ENCODE measurements at regions not wholly inside any gene's neighbourhood (a gene's known extent, or its start where the extent isn't known, plus 50 kb on each side); places are given as distances from the start of the nearest gene placed in this dataset.

DNA sequence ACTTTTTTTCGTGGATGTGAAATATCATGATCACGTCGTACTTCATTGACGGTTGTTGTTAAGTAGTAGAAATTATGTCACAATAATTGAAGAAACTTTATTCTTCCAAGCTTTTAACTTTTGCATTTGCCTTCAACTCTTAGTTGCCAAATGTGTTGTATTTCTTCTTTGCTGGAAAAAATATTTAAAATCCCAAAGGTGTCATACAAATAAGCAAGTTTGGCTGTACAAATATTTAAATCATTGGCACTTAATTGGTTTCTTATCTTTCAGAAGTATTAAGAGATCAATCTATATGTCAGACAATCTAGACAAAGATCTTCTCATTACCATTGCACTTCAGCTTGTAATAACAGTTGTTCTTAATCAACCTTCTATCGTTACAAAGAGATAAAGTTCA lies 204.0 kb upstream of the HDAC4 start:
- FAIRE-seq: no peak

DNA sequence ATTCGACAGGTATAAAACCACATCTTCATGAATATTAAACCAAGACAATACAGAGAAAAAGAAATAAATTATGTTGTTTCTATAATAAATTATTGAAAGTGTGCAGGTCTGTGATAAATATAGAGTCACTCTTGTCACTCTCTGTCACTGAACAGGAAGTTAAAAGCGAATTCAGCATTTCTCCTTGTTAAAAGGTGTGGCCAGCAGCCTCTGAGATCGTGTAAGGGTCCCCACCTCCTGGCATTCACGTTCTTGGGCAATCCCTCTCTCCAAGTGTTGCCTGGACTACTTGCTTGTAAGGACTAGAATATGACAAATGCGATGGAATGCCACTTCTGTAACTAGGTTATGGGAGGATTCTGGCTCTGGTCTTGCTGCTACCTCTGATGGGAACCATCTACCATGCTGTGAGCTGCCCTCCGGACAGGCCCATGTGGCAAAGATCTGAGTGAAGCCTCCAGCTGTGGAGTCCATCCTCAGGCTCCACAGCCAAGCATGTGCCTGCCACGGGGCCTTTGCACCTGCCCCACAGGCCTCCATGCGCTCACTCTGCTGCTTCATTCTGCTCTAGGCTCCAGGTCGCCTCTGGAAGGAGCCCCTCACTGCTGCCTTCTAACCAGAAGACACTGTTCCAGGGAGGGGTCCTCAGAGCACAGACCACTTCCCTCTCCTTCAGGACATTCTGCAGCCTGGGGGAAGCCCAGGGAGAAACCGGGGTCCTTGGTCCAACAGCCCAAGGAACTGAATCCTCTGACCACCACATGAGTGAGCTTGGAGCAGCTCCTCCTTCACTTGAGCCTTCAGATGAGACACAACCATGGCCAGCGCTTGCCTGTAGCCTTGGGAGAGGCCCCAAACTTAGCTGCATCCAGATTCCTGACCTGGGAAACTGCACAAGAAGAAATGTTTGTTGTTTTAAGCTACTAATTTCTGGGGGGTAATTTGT lies 202.9 kb upstream of the HDAC4 start:
- H3K9me1 ChIP-seq (ENCODE audit: control insufficient read depth, extremely low read depth, insufficient read depth, low read length): no peaks in the 10 kb centered on the region
- H3K27ac ChIP-seq (ENCODE audit: control insufficient read depth, insufficient read depth, low read length): no peak overlapping the region
- FAIRE-seq: no peak
- H4K20me1 ChIP-seq (ENCODE audit: control insufficient read depth, extremely low read depth, insufficient read depth, low read length): no peaks in the 10 kb centered on the region
- no peaks in the 10 kb centered on the region for H3K79me2 ChIP-seq (ENCODE audit: control insufficient read depth, insufficient read depth, low read length)
- H3K4me2 ChIP-seq (ENCODE audit: control insufficient read depth, extremely low read depth, insufficient read depth, low read depth, low read length): no peak overlapping the region
- H3K9me3 ChIP-seq (ENCODE audit: control insufficient read depth, low read depth, low read length): no peaks in the 10 kb centered on the region
- no peaks in the 10 kb centered on the region for H3K4me1 ChIP-seq (ENCODE audit: control insufficient read depth, extremely low read depth, insufficient read depth, low read length)
- no peak for DNase-seq (ENCODE audit: low read depth, low spot score)
- no peak overlapping the region for H2AFZ ChIP-seq (ENCODE audit: control insufficient read depth, low read length)
- no peaks in the 10 kb centered on the region for H3K27me3 ChIP-seq (ENCODE audit: control insufficient read depth, extremely low read depth, insufficient read depth, low read length)
- H3K4me3 ChIP-seq (ENCODE audit: control insufficient read depth in 2 of 3, extremely low read depth in 1 of 3, insufficient read depth in 2 of 3, low read depth in 1 of 3, low read length in 3 of 3): no peak overlapping the region
- TF ChIP-seq, protein P1, sequence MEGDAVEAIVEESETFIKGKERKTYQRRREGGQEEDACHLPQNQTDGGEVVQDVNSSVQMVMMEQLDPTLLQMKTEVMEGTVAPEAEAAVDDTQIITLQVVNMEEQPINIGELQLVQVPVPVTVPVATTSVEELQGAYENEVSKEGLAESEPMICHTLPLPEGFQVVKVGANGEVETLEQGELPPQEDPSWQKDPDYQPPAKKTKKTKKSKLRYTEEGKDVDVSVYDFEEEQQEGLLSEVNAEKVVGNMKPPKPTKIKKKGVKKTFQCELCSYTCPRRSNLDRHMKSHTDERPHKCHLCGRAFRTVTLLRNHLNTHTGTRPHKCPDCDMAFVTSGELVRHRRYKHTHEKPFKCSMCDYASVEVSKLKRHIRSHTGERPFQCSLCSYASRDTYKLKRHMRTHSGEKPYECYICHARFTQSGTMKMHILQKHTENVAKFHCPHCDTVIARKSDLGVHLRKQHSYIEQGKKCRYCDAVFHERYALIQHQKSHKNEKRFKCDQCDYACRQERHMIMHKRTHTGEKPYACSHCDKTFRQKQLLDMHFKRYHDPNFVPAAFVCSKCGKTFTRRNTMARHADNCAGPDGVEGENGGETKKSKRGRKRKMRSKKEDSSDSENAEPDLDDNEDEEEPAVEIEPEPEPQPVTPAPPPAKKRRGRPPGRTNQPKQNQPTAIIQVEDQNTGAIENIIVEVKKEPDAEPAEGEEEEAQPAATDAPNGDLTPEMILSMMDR (optimal IDR thresholded peaks at IDR 0.05 in 1 of 3, IDR thresholded peaks at IDR 0.05 in 1 of 3, conservative IDR thresholded peaks at IDR 0.05 in 1 of 3; ENCODE audit: extremely low read depth in 1 of 3, insufficient read depth in 2 of 3, low read length in 3 of 3): no peak
- no peak for TF ChIP-seq EZH2 (IDR thresholded peaks at IDR 0.05; ENCODE audit: low read length)
- dilution Hi-C loops (cut with MboI; ENCODE audit: extremely low pct_ligation_motif_present, low sequenced_read_pairs): no loop called here
- H3K9ac ChIP-seq (ENCODE audit: control insufficient read depth, extremely low read depth, insufficient read depth, low read length): no peak overlapping the region
- H3K36me3 ChIP-seq (ENCODE audit: control insufficient read depth in 2 of 2, extremely low read depth in 1 of 2, insufficient read depth in 2 of 2, low read length in 2 of 2): no peaks in the 10 kb centered on the region

More for the DNA sequence above, 204.0 kb upstream of the HDAC4 start:
- no peaks in the 10 kb centered on the region for H3K79me2 ChIP-seq (ENCODE audit: control insufficient read depth, insufficient read depth, low read length)
- DNase-seq (ENCODE audit: low read depth, low spot score): no peak
- no peaks in the 10 kb centered on the region for H4K20me1 ChIP-seq (ENCODE audit: control insufficient read depth, extremely low read depth, insufficient read depth, low read length)
- no peaks in the 10 kb centered on the region for H3K36me3 ChIP-seq (ENCODE audit: control insufficient read depth in 2 of 2, extremely low read depth in 1 of 2, insufficient read depth in 2 of 2, low read length in 2 of 2)
- no peaks in the 10 kb centered on the region for H3K4me1 ChIP-seq (ENCODE audit: control insufficient read depth, extremely low read depth, insufficient read depth, low read length)
- H3K4me2 ChIP-seq (ENCODE audit: control insufficient read depth, extremely low read depth, insufficient read depth, low read depth, low read length): no peak overlapping the region
- H3K9me1 ChIP-seq (ENCODE audit: control insufficient read depth, extremely low read depth, insufficient read depth, low read length): no peaks in the 10 kb centered on the region
- no peak overlapping the region for H2AFZ ChIP-seq (ENCODE audit: control insufficient read depth, low read length)
- no peaks in the 10 kb centered on the region for H3K9me3 ChIP-seq (ENCODE audit: control insufficient read depth, low read depth, low read length)
- H3K27ac ChIP-seq (ENCODE audit: control insufficient read depth, insufficient read depth, low read length): no peak overlapping the region
- dilution Hi-C loops (cut with MboI; ENCODE audit: extremely low pct_ligation_motif_present, low sequenced_read_pairs): no loop called here
- no peaks in the 10 kb centered on the region for H3K27me3 ChIP-seq (ENCODE audit: control insufficient read depth, extremely low read depth, insufficient read depth, low read length)
- no peak for TF ChIP-seq EZH2 (IDR thresholded peaks at IDR 0.05; ENCODE audit: low read length)
- TF ChIP-seq, protein P1 (optimal IDR thresholded peaks at IDR 0.05 in 1 of 3, IDR thresholded peaks at IDR 0.05 in 1 of 3, conservative IDR thresholded peaks at IDR 0.05 in 1 of 3; ENCODE audit: extremely low read depth in 1 of 3, insufficient read depth in 2 of 3, low read length in 3 of 3): no peak
- no peak overlapping the region for H3K4me3 ChIP-seq (ENCODE audit: control insufficient read depth in 2 of 3, extremely low read depth in 1 of 3, insufficient read depth in 2 of 3, low read depth in 1 of 3, low read length in 3 of 3)
- H3K9ac ChIP-seq (ENCODE audit: control insufficient read depth, extremely low read depth, insufficient read depth, low read length): no peak overlapping the region

Data from keratinocyte (primary cell).